H9 (cell line): ENCODE measurements at regions not wholly inside any gene's neighbourhood (a gene's known extent, or its start where the extent isn't known, plus 50 kb on each side); places are given as distances from the start of the nearest gene placed in this dataset.

Experiments
- DNase-seq: peaks from one replicate; pipeline ENCODE4 v3.0.0-alpha.2; 2017
- H2AFZ ChIP-seq: one replicate; pipeline ENCODE4 v1.6.1; 2013; ENCODE audit warnings: mild to moderate bottlenecking, low read length, control low read depth, moderate library complexity
- H2AK5ac ChIP-seq: 2 replicates; pipeline ENCODE4 v1.6.1; 2013; ENCODE audit warnings: low read length, control low read depth, mixed read lengths; ENCODE audit not compliant: insufficient read length
- H2BK120ac ChIP-seq: one replicate; pipeline ENCODE4 v1.6.1; 2013; ENCODE audit warnings: low read depth, mild to moderate bottlenecking, low read length, control low read depth, inconsistent platforms; ENCODE audit not compliant: poor library complexity, severe bottlenecking
- H2BK12ac ChIP-seq: 2 replicates; pipeline ENCODE4 v1.6.1; 2013; ENCODE audit warnings: low read length, control low read depth, mixed read lengths, low read depth; ENCODE audit not compliant: insufficient read length
- H2BK15ac ChIP-seq: 2 replicates; pipeline ENCODE4 v1.6.1; 2013; ENCODE audit warnings: low read depth, low read length, control low read depth
- H2BK20ac ChIP-seq: one replicate; pipeline ENCODE4 v1.6.1; 2013; ENCODE audit warnings: low read depth, mild to moderate bottlenecking, low read length, control low read depth, inconsistent platforms; ENCODE audit not compliant: poor library complexity, severe bottlenecking
- H2BK5ac ChIP-seq: 2 replicates; pipeline ENCODE4 v1.6.1; 2013; ENCODE audit warnings: low read length, control low read depth, mixed read lengths; ENCODE audit not compliant: insufficient read length
- H3K14ac ChIP-seq: 2 replicates; pipeline ENCODE4 v1.6.1; 2013; ENCODE audit warnings: low read length, control low read depth; ENCODE audit not compliant: insufficient read depth
- H3K18ac ChIP-seq: 2 replicates; pipeline ENCODE4 v1.6.1; 2013; ENCODE audit warnings: low read depth, mild to moderate bottlenecking, mixed read lengths, low read length, control low read depth; ENCODE audit not compliant: insufficient read length
- H3K23ac ChIP-seq: 2 replicates; pipeline ENCODE4 v1.6.1; 2013; ENCODE audit warnings: low read length, control low read depth, mixed read lengths, low read depth; ENCODE audit not compliant: insufficient read length
- H3K23me2 ChIP-seq: 2 replicates; pipeline ENCODE4 v1.6.1; 2013; ENCODE audit warnings: low read depth, mild to moderate bottlenecking, mixed read lengths, low read length, control low read depth; ENCODE audit not compliant: insufficient read length, poor library complexity, severe bottlenecking
- H3K27ac ChIP-seq: 2 replicates; pipeline ENCODE4 v1.5.1; 2013; ENCODE audit warnings: low read length, control low read depth, mixed read lengths, low read depth; ENCODE audit not compliant: insufficient read length
- H3K27me3 ChIP-seq: 2 replicates; pipeline ENCODE4 v1.6.1; 2013; ENCODE audit warnings: low read length, control low read depth, inconsistent platforms; ENCODE audit not compliant: insufficient read depth
- H3K4ac ChIP-seq: 2 replicates; pipeline ENCODE4 v1.6.1; 2013; ENCODE audit warnings: low read depth, mild to moderate bottlenecking, control low read depth, inconsistent platforms, low read length, moderate library complexity
- H3K4me1 ChIP-seq: 2 replicates; pipeline ENCODE4 v1.6.1; 2013; ENCODE audit warnings: low read length, control low read depth, inconsistent platforms; ENCODE audit not compliant: insufficient read depth
- H3K4me2 ChIP-seq: 2 replicates; pipeline ENCODE4 v1.6.1; 2013; ENCODE audit warnings: low read length, control low read depth, mixed read lengths; ENCODE audit not compliant: insufficient read length, insufficient read depth
- H3K56ac ChIP-seq: 2 replicates; pipeline ENCODE4 v1.6.1; 2013; ENCODE audit warnings: low read depth, mild to moderate bottlenecking, mixed read lengths, low read length, control low read depth; ENCODE audit not compliant: insufficient read length
- H3K79me1 ChIP-seq: 2 replicates; pipeline ENCODE4 v1.6.1; 2013; ENCODE audit warnings: low read depth, mild to moderate bottlenecking, moderate library complexity, low read length, control low read depth, inconsistent platforms; ENCODE audit not compliant: insufficient read depth, poor library complexity, severe bottlenecking
- H3K79me2 ChIP-seq: 2 replicates; pipeline ENCODE4 v1.6.1; 2013; ENCODE audit warnings: low read length, control low read depth, inconsistent platforms; ENCODE audit not compliant: insufficient read depth
- H3K9ac ChIP-seq: 2 replicates; pipeline ENCODE4 v1.6.1; 2013; ENCODE audit warnings: low read length, control low read depth, mixed read lengths; ENCODE audit not compliant: insufficient read length; ENCODE audit errors: extremely low read depth
- H3K9me3 ChIP-seq: one replicate; pipeline ENCODE4 v1.6.1; 2013; ENCODE audit warnings: low read depth, low read length, inconsistent platforms; ENCODE audit not compliant: control insufficient read depth
- H3T11ph ChIP-seq: one replicate; pipeline ENCODE4 v1.6.1; 2013; ENCODE audit warnings: mild to moderate bottlenecking, low read length, control low read depth, inconsistent platforms
- H4K20me1 ChIP-seq: one replicate; pipeline ENCODE4 v1.6.1; 2013; ENCODE audit not compliant: control insufficient read depth, insufficient read length, insufficient read depth
- H4K5ac ChIP-seq: 2 replicates; pipeline ENCODE4 v1.6.1; 2013; ENCODE audit warnings: low read depth, mild to moderate bottlenecking, mixed read lengths, low read length, control low read depth; ENCODE audit not compliant: insufficient read length
- H4K8ac ChIP-seq: replicated peaks from 2 replicates; pipeline ENCODE4 v1.6.1; 2013; ENCODE audit warnings: low read length, control low read depth, mixed read lengths, low read depth; ENCODE audit not compliant: insufficient read length
- H4K91ac ChIP-seq: 2 replicates; pipeline ENCODE4 v1.6.1; 2013; ENCODE audit warnings: low read depth, mild to moderate bottlenecking, moderate library complexity, mixed read lengths, low read length, control low read depth; ENCODE audit not compliant: insufficient read length
- H3K27ac Mint-ChIP-seq, 3 experiments: 2 replicates in 2 of 3; 3 replicates in 1 of 3; pipeline ENCODE4 v1.8.0; 2020 to 2021; ENCODE audit warnings: mixed read lengths in 3 of 3, mild to moderate bottlenecking in 1 of 3, moderate library complexity in 1 of 3
- H3K27me3 Mint-ChIP-seq: 2 replicates; pipeline ENCODE4 v1.8.0; 2021; ENCODE audit warnings: low read depth, mild to moderate bottlenecking, moderate library complexity, mixed read lengths
- H3K36me3 Mint-ChIP-seq, 3 experiments: 2 replicates in 2 of 3; 3 replicates in 1 of 3; pipeline ENCODE4 v1.8.0; 2020 to 2021; ENCODE audit warnings: low read depth in 3 of 3, mixed read lengths in 3 of 3; ENCODE audit not compliant: insufficient read depth in 1 of 3
- H3K4me1 Mint-ChIP-seq, 2 experiments: 2 replicates each; pipeline ENCODE4 v1.8.0; 2020; ENCODE audit warnings: mixed read lengths in 2 of 2
- H3K4me3 Mint-ChIP-seq, 2 experiments: 2 replicates in 1 of 2; 3 replicates in 1 of 2; pipeline ENCODE4 v1.8.0; 2020 to 2021; ENCODE audit warnings: mild to moderate bottlenecking in 2 of 2, mixed read lengths in 2 of 2, moderate library complexity in 1 of 2
- H3K9me3 Mint-ChIP-seq, 2 experiments: 2 replicates in 1 of 2; 3 replicates in 1 of 2; pipeline ENCODE4 v1.8.0; 2020; ENCODE audit warnings: mild to moderate bottlenecking in 2 of 2, mixed read lengths in 2 of 2, moderate library complexity in 1 of 2
- WGBS: extraction: QIAGEN DNeasy Blood & Tissue Kit; methylation state at CpG from one replicate; pipeline ENCODE4 v1.1.7; 2013; ENCODE audit warnings: missing lambda C conversion rate, low lambda C conversion rate, mixed read lengths; ENCODE audit not compliant: insufficient read length; ENCODE audit errors: extremely low coverage; 5-methylcytosine and 5-hydroxymethylcytosine counted together
- TF ChIP-seq, protein P1 (sequence below): fragments of 200-600 bp; sonication (generic); conservative IDR thresholded peaks from 3 replicates; pipeline ENCODE4 v1.8.0; 2021; ENCODE audit warnings: antibody characterized with exemption, mild to moderate bottlenecking

DNA sequence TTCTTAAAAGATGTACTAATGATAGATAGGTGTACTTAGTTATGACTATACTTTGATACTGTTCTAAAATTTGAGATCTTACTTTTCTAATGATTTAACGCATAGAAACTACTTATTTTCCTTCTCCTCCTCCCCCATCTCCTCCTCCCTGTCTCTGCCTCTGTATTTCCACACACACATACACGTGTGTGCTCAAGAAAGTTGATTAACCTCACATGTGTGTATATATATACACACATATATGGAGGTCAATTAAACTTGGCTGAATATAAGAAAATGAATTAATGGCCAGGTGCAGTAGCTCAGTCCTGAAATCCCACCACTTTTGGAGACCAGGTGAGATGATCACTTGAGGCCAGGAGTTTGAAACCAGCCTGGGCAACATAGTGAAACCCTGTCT is 362.7 kb upstream of the SYT1 start:
- Mint-ChIP-seq H3K4me3 (no peak overlapping the region), H3K27me3 (no peaks in the 10 kb centered on the region), H3K9me3 (peaks cover 0 to 3% of the 10 kb centered on the region in 2 experiments; a peak in 2 of 5 replicates), H3K4me1 (no peaks in the 10 kb centered on the region), H3K36me3 (no peaks in the 10 kb centered on the region; a peak in 3 of 7 replicates), H3K27ac (no peak overlapping the region)
- no peak overlapping the region for H3K14ac ChIP-seq
- no peak for DNase-seq
- no peak overlapping the region for H2AFZ ChIP-seq
- no peak overlapping the region for H2BK15ac ChIP-seq
- H3K18ac ChIP-seq = no peak overlapping the region
- H3K4ac ChIP-seq = no peak overlapping the region
- H3K4me2 ChIP-seq = no peak overlapping the region
- no peak overlapping the region for H3K9ac ChIP-seq
- H3K27me3 ChIP-seq = no peaks in the 10 kb centered on the region
- no peaks in the 10 kb centered on the region for H3K79me2 ChIP-seq
- H4K8ac ChIP-seq = no peak overlapping the region
- H2AK5ac ChIP-seq = no peak overlapping the region
- no peak overlapping the region for H3T11ph ChIP-seq
- no peak overlapping the region for H4K5ac ChIP-seq
- no peaks in the 10 kb centered on the region for H3K4me1 ChIP-seq
- H3K79me1 ChIP-seq = no peaks in the 10 kb centered on the region
- no peak overlapping the region for H2BK20ac ChIP-seq
- no peak overlapping the region for H2BK5ac ChIP-seq
- H4K20me1 ChIP-seq = no peaks in the 10 kb centered on the region
- no peak overlapping the region for H2BK120ac ChIP-seq
- H2BK12ac ChIP-seq = no peak overlapping the region
- H3K27ac ChIP-seq = no peak overlapping the region
- no peaks in the 10 kb centered on the region for H3K23me2 ChIP-seq
- H4K91ac ChIP-seq = no peak overlapping the region
- H3K23ac ChIP-seq = no peak overlapping the region
- no CpG with 5 or more reads among the region's 2 CpGs for WGBS
- H3K9me3 ChIP-seq = no peaks in the 10 kb centered on the region
- TF ChIP-seq, protein P1, sequence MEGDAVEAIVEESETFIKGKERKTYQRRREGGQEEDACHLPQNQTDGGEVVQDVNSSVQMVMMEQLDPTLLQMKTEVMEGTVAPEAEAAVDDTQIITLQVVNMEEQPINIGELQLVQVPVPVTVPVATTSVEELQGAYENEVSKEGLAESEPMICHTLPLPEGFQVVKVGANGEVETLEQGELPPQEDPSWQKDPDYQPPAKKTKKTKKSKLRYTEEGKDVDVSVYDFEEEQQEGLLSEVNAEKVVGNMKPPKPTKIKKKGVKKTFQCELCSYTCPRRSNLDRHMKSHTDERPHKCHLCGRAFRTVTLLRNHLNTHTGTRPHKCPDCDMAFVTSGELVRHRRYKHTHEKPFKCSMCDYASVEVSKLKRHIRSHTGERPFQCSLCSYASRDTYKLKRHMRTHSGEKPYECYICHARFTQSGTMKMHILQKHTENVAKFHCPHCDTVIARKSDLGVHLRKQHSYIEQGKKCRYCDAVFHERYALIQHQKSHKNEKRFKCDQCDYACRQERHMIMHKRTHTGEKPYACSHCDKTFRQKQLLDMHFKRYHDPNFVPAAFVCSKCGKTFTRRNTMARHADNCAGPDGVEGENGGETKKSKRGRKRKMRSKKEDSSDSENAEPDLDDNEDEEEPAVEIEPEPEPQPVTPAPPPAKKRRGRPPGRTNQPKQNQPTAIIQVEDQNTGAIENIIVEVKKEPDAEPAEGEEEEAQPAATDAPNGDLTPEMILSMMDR = no peak
- no peak overlapping the region for H3K56ac ChIP-seq
